GM19328 (cell line): ENCODE measurements at regions not wholly inside any gene's neighbourhood (a gene's known extent, or its start where the extent isn't known, plus 50 kb on each side); places are given as distances from the start of the nearest gene placed in this dataset.

Experiments used
- ATAC-seq: cut with Tn5 transposase; IDR thresholded peaks from one replicate; pipeline ENCODE4 v1.9.1; 2021; ENCODE audit warnings: mild to moderate bottlenecking, moderate library complexity; ENCODE audit not compliant: unreplicated experiment

- ATAC-seq: no peak
These were observed 835.8 kb upstream of the TMEM132C start for GRCh38 chr12:127431177-127431576.

- ATAC-seq: no peak
These were observed 835.4 kb upstream of the TMEM132C start for GRCh38 chr12:127431594-127431993.

GRCh38 chr12:127435439-127435838, 831.5 kb upstream of the TMEM132C start:
- no peak for ATAC-seq

GRCh38 chr12:127438512-127439244, 828.3 kb upstream of the TMEM132C start:
- ATAC-seq: no peak

- ATAC-seq: no peak
These were observed 821.3 kb upstream of the TMEM132C start for GRCh38 chr12:127445581-127446139.

- ATAC-seq: no peak
These were observed 818.1 kb upstream of the TMEM132C start for GRCh38 chr12:127448906-127449305.

- ATAC-seq: no peak
These were observed 816.1 kb upstream of the TMEM132C start for GRCh38 chr12:127450826-127451225.

- no peak for ATAC-seq
These were observed 811.4 kb upstream of the TMEM132C start for GRCh38 chr12:127455347-127456265.

- no peak for ATAC-seq
These were observed 809.2 kb upstream of the TMEM132C start for GRCh38 chr12:127457726-127458125.

- ATAC-seq: no peak
These were observed 807.8 kb upstream of the TMEM132C start for GRCh38 chr12:127459166-127459565.

- no peak for ATAC-seq
These were observed 807.3 kb upstream of the TMEM132C start for GRCh38 chr12:127459687-127460086.

- no peak for ATAC-seq
These were observed 803.7 kb upstream of the TMEM132C start for GRCh38 chr12:127463237-127463636.

- ATAC-seq: no peak
These were observed 797.6 kb upstream of the TMEM132C start for GRCh38 chr12:127469331-127469730.

GRCh38 chr12:127473766-127474165, 793.2 kb upstream of the TMEM132C start:
- ATAC-seq: no peak

- no peak for ATAC-seq
These were observed 787.7 kb upstream of the TMEM132C start for GRCh38 chr12:127479256-127479655.

- ATAC-seq: no peak
These were observed 786.1 kb upstream of the TMEM132C start for GRCh38 chr12:127480775-127481314.

GRCh38 chr12:127482950-127483349, 784.0 kb upstream of the TMEM132C start:
- ATAC-seq: no peak

GRCh38 chr12:127485528-127485927, 781.4 kb upstream of the TMEM132C start:
- no peak for ATAC-seq

GRCh38 chr12:127487031-127487430, 779.9 kb upstream of the TMEM132C start:
- ATAC-seq: no peak

GRCh38 chr12:127489061-127489460, 777.9 kb upstream of the TMEM132C start:
- no peak for ATAC-seq
